GM19025 (cell line): ENCODE measurements at regions not wholly inside any gene's neighbourhood (a gene's known extent, or its start where the extent isn't known, plus 50 kb on each side); places are given as distances from the start of the nearest gene placed in this dataset.
"Not testable (repeated sequence)": the region's sequence is repeated elsewhere in the genome, so short reads cannot be mapped to it uniquely, and the experiment has no call there.

Source experiments
- ATAC-seq: cut with Tn5 transposase; IDR thresholded peaks from one replicate; pipeline ENCODE4 v1.9.1; 2021; ENCODE audit warnings: mild to moderate bottlenecking, low read depth, moderate library complexity; ENCODE audit not compliant: unreplicated experiment

GRCh38 chr4:131316086-131316485 is 1833.0 kb upstream of the PCDH10 start:
- no peak for ATAC-seq

DNA sequence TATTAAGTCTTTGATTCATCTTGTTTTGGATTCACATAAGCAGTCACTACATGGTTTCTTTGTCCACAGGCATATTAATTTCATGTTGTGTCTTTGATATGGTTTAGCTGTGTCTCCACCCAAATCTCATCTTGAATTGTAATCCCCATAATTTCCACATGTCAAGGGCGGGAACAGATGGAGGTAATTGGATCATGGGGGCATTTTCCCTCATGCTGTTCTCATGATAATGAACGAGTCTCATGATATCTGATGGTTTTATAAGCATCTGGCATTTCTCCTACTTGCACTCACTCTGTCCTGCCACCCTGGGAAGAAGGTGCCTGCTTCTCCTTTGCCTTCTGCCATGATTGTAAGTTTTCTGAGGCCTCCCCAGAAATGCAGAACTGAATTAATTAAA is 1811.2 kb upstream of the PCDH10 start:
- no peak for ATAC-seq

DNA sequence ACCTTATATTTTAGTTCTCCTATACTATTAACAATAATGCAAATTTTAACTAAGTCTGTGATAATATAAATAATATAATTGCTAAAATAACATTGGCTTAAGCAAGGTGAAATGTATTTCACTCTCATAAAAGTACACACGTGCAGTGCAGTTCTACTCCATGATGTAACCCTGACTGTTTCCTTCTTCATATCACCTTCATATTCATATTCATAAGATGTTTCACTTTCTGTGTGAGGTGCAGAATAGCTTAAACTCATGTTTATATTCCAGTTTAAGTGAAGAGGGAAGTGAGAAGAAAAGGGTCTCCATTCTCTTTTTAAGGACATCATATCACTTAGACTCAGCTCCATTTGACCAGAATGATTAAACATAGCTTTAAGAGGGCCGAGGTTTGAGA is 1810.0 kb upstream of the PCDH10 start:
- no peak for ATAC-seq

GRCh38 chr4:131344761-131345160 is 1804.3 kb upstream of the PCDH10 start:
- ATAC-seq = no peak

GRCh38 chr4:131347816-131348215 is 1801.3 kb upstream of the PCDH10 start:
- ATAC-seq = no peak

DNA sequence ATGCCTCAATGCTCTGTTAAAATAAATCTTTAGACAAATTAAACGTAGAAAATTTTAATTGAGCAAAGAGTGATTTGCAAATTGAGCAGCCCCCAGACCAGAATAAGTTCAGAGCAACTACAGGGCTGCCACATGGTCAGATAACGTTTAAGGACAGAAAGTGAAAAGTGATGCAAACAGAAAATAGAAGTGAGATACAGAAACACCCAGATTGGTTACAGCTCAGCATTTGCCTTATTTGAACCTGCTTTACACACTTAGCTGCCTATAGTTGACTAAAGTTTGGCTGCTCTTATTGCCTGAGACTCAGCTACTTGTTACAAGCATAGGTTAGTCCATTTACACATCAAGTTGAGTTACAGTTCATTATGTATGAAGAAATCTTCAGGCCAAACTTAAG is 1800.8 kb upstream of the PCDH10 start:
- peak; percentile 89 for ATAC-seq

DNA sequence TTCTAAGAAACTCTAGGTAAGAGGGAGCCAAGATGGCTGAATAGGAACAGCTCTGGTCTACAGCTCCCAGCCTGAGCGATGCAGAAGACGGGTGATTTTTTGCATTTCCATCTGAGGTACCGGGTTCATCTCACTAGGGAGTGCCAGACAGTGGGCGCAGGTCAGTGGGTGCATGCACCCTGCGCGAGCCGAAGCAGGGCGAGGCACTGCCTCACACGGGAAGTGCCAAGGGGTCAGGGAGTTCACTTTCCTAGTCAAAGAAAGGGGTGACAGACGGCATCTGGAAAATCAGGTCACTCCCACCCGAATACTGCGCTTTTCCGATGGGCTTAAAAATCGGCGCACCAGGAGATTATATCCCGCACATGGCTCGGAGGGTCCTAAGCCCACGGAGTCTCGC is 1796.7 kb upstream of the PCDH10 start:
- ATAC-seq = not testable (repeated sequence)

DNA sequence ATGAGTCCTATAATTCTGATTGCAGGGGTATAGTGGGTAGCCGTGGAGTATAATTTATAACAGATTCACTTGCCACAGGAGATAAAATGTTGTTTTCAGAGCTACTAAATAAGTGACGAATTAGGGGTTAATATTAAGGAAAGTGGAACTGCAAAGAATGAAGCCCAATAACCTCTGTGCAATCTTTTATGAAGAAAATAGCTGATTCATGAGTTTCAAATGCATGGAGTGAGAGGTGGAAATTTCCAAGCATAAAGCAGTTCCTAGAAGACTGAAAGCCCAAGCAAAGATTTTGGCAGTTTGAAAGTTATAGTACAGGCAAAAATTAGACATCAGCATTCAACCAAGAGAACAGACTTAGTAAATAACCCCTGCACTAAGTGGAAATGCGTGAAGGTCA is 1782.4 kb upstream of the PCDH10 start:
- no peak for ATAC-seq

GRCh38 chr4:131367441-131367840 is 1781.7 kb upstream of the PCDH10 start:
- ATAC-seq = no peak

- no peak for ATAC-seq
These were observed 1778.2 kb upstream of the PCDH10 start for GRCh38 chr4:131370846-131371245.

GRCh38 chr4:131381055-131381454 is 1768.0 kb upstream of the PCDH10 start:
- no peak for ATAC-seq

DNA sequence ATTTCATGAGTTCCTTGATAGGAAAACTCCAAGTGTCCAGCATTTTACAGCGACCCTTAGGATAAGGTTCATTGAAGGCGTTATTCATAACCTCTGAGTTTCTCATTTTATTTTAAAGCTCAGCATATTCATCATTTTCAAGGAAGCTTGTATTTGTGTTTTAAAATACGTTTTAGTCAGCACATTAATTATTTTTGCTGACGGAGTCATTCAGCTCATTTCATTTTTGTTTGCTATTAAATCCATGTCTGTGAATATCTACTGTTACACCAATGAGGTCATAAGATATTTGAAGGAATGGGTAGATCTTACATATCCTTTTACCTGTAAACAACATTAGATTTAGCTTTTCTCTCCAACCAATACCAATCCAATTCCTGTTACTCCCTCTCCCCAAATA is 1766.3 kb upstream of the PCDH10 start:
- no peak for ATAC-seq

GRCh38 chr4:131388277-131388676 is 1760.8 kb upstream of the PCDH10 start:
- no peak for ATAC-seq

DNA sequence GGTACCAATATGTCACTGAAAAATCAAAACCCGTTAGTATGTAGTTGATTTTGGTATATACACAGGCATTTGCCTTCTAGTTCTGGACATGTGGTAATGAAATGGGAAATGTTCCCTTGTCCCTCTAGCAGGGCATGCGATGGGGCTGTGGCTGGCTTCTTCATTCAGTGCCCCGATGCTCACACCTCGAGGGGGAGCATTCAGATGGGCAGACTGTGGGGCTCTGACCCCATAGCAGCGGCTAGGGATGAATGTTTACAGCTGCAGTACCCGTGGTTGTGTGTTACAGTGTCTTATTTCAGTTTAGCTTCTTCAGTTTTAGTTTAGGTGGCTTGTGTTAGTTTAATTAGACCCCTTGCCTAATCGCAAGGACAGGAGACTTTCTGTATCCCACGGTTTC is 1741.0 kb upstream of the PCDH10 start:
- no peak for ATAC-seq

GRCh38 chr4:131411393-131411792 is 1737.7 kb upstream of the PCDH10 start:
- ATAC-seq = no peak

DNA sequence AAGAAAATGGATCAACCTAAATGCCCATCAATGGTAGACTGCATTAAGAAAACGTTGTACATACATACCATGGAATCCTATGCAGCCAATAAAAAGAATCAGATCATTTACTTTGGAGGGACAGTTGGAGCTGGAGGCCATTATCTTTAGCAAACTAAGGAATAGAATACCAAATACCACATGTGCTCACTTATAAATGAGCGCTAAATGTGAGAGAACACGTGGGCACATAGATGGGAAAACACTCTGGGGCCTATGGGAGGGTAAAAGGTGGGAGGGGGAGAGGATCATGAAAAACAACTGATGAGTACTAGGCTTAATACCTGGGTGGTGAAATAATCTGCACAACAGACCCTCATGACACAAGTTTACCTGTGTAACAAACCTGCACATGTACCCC is 1729.9 kb upstream of the PCDH10 start:
- ATAC-seq = no peak

- no peak for ATAC-seq
These were observed 1722.9 kb upstream of the PCDH10 start for GRCh38 chr4:131426023-131426758.

DNA sequence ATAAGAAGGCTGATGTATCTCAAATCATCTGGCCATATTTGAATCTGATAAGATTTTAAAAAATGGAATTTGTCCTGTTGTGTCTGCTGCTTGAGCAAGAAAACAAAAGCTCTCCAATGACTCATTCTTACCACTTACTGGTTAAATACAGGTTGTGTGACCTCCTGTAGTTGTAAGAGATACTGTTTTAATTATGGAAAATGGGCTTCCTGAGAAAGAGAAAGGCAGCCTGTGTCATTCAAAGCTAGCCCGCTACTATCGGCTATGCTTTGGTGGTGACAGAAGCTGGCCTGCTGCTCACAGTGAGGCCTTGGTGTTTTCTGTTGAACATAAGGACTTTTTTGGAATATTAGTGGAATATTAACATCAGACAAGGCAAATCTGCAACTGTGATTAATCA is 1722.1 kb upstream of the PCDH10 start:
- ATAC-seq = no peak

DNA sequence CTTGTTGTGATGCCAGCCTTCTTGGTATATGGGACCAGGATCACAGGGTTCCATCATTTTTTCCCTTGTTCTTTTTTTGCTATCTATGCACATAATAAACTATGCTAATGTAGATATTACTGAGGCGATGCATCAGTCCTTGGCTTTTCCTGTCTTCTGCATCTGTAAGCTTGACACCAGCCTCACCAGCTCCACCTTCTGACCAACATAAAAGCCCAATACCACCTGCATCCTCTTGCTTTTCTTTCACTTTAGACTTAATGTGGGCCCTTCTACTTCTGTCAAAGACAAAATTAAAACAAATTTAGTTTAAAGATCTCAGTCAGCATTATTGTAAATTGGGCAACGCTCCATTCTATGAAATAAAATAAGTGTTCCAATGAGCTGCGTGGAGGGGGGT is 1718.8 kb upstream of the PCDH10 start:
- ATAC-seq = no peak

GRCh38 chr4:131441004-131441688 is 1707.9 kb upstream of the PCDH10 start:
- no peak for ATAC-seq

DNA sequence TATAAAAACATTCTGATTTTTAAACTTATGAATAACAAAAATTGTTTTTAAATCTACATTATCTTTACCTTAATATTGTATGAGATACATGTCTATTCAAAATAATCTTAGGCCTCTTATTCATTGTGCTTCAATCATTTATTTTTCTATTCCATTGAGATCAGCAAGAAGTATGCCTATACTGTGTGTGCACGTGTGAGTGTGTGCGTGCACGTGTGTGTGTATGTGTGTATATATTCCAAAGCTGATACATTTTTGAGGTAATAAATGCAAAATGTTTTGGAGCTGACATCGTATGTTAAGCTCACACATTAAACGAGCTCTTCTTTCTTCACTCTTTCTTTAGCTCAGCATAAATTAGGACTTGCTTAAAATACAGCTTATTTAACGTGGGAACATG is 1701.2 kb upstream of the PCDH10 start:
- ATAC-seq = no peak

GRCh38 chr4:131450572-131451209 is 1698.4 kb upstream of the PCDH10 start:
- ATAC-seq = no peak
